Common myeloid progenitor, CD34-positive (primary cell): ENCODE measurements at regions not wholly inside any gene's neighbourhood (a gene's known extent, or its start where the extent isn't known, plus 50 kb on each side); places are given as distances from the start of the nearest gene placed in this dataset.
"Not testable (repeated sequence)": the region's sequence is repeated elsewhere in the genome, so short reads cannot be mapped to it uniquely, and the experiment has no call there.

Source experiments
- CTCF ChIA-PET: fragments of 350-600 bp; sonication (Branson Sonifier 250); formaldehyde crosslinking; loops from one replicate; lab custom pipeline; 2021; ENCODE audit warnings: antibody characterized with exemption; lab: Charles Lee
- POLR2A ChIA-PET: fragments of 350-600 bp; sonication (Branson Sonifier 250); formaldehyde crosslinking; loops from one replicate; lab custom pipeline; 2021; ENCODE audit warnings: antibody characterized with exemption; lab: Charles Lee
- DNase-seq, 3 donors: peaks; one replicate each; pipeline versions ENCODE4 v3.0.0 to v3.0.0-alpha.2; 2013
- H3K27ac ChIP-seq, 2 experiments: 1 replicate in 1 of 2; 2 replicates in 1 of 2; pipeline ENCODE4 v1.7.0; 2013; ENCODE audit warnings: inconsistent platforms in 2 of 2, low read length in 2 of 2, mild to moderate bottlenecking in 2 of 2, low read depth in 1 of 2, moderate library complexity in 1 of 2; ENCODE audit not compliant: severe bottlenecking in 2 of 2, insufficient read depth in 1 of 2, poor library complexity in 1 of 2
- H3K27me3 ChIP-seq, 5 experiments: replicated peaks in 2 of 5; 1 replicate in 3 of 5; 2 replicates in 2 of 5; pipeline versions ENCODE4 v1.6.1 to v1.7.0; 2013; ENCODE audit warnings: low read length in 4 of 5, mild to moderate bottlenecking in 2 of 5, moderate library complexity in 2 of 5, inconsistent platforms in 1 of 5; ENCODE audit not compliant: insufficient read depth in 5 of 5, control insufficient read depth in 4 of 5
- H3K36me3 ChIP-seq, 4 experiments: 1 replicate in 2 of 4; 2 replicates in 2 of 4; pipeline versions ENCODE4 v1.6.1 to v1.7.0; 2013; ENCODE audit warnings: low read length in 3 of 4, control low read depth in 1 of 4, mild to moderate bottlenecking in 1 of 4; ENCODE audit not compliant: control insufficient read depth in 4 of 4, insufficient read depth in 4 of 4
- H3K4me1 ChIP-seq, 4 experiments: 1 replicate in 3 of 4; 2 replicates in 1 of 4; pipeline versions ENCODE4 v1.6.1 to v1.7.1; 2013; ENCODE audit warnings: low read length in 3 of 4, mild to moderate bottlenecking in 3 of 4, control low read depth in 1 of 4, inconsistent platforms in 1 of 4, moderate library complexity in 1 of 4; ENCODE audit not compliant: control insufficient read depth in 4 of 4, insufficient read depth in 4 of 4; ENCODE audit errors: control extremely low read depth in 1 of 4
- H3K4me3 ChIP-seq, 7 experiments: 1 replicate in 4 of 7; 2 replicates in 3 of 7; pipeline versions ENCODE4 v1.5.1 to v1.7.0; 2013; ENCODE audit warnings: mild to moderate bottlenecking in 7 of 7, low read length in 6 of 7, moderate library complexity in 6 of 7, inconsistent platforms in 2 of 7, low read depth in 2 of 7, control low read depth in 1 of 7; ENCODE audit not compliant: insufficient read depth in 4 of 7, control insufficient read depth in 1 of 7; ENCODE audit errors: extremely low read depth in 1 of 7
- H3K9me3 ChIP-seq, 5 experiments: 1 replicate in 4 of 5; 2 replicates in 1 of 5; pipeline versions ENCODE4 v1.6.1 to v1.7.1; 2013; ENCODE audit warnings: low read length in 4 of 5, mild to moderate bottlenecking in 2 of 5, inconsistent platforms in 1 of 5, low read depth in 1 of 5, moderate library complexity in 1 of 5; ENCODE audit not compliant: control insufficient read depth in 4 of 5, insufficient read depth in 2 of 5; ENCODE audit errors: control extremely low read depth in 1 of 5
- WGBS: methylation state at CpG from one replicate; pipeline ENCODE4 v1.1.5; 2013; ENCODE audit not compliant: insufficient coverage; 5-methylcytosine and 5-hydroxymethylcytosine counted together

DNA sequence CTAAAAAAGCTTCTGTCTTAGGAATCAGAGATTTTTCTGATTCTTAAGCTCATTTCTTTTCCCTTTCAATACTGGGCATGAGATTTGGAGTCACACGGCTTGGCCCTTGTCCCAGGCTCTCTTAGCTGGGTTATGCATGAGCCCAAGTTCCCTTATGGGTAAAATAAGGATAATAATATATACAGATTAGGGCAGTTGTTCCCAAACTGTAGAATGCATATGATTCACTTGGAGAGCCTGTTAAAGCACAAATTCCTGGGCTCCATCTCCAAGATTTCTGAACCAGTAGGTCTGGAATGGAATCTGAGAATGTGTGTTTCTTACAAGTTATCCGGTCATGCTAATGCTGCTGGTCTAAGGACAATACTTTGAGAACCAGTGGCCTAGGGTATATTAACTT lies 154.0 kb downstream of the REEP3 start:
- POLR2A ChIA-PET, result no interaction called here
- CTCF ChIA-PET, result interaction anchor here (0.6 to 1.1 kb wide), 2 partner anchors 44 to 466 kb away, joined by 3 read pairs; no protein-coding TSS in a partner anchor

DNA sequence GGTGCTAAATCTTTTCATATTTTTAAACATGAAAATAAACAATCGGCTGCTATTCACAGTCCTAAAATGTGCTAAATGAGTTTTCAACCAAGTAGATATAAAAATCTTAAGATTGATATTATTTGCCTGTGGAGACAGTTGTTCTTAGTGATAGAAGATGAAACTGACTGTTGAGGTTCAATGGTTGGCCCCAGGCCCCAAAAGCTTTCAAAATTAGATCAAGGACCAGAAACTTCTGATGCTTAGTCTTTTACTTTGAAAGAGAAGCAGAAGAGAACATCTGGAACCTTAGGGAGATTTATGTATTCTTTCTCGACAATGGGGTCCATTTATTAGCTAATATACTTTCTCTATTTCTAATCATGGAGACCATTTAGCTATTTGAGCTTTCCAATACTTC lies 155.8 kb downstream of the REEP3 start:
- Histone ChIP-seq H3K27ac (no peak overlapping the region), H3K9me3 (no peaks in the 10 kb centered on the region), H3K27me3 (no peaks in the 10 kb centered on the region), H3K4me1 (peaks cover 0 to 5% (median 3%) of the 10 kb centered on the region in 4 experiments), H3K36me3 (no peaks in the 10 kb centered on the region), H3K4me3 (no peak overlapping the region)
- POLR2A ChIA-PET, result interaction anchor here (0.7 kb wide), 1 partner anchor 1942 kb away, joined by 3 read pairs; no protein-coding TSS in a partner anchor
- CTCF ChIA-PET, result interaction anchor here (1.1 to 1.4 kb wide), 2 partner anchors 12 to 13 kb away, joined by 3 to 4 read pairs; no protein-coding TSS in a partner anchor
- WGBS, result no CpG with 5 or more reads among the region's 2 CpGs
- DNase-seq, result no peak

More for the DNA sequence above, 154.0 kb downstream of the REEP3 start:
- Histone ChIP-seq H3K4me1 (peaks cover 0 to 8% (median 3%) of the 10 kb centered on the region in 4 experiments), H3K36me3 (no peaks in the 10 kb centered on the region), H3K27ac (no peak overlapping the region), H3K9me3 (no peaks in the 10 kb centered on the region), H3K27me3 (no peaks in the 10 kb centered on the region), H3K4me3 (no peak overlapping the region)
- 100% methylated on average over 1 of the region's 2 CpGs for WGBS
- DNase-seq, result no peak

DNA sequence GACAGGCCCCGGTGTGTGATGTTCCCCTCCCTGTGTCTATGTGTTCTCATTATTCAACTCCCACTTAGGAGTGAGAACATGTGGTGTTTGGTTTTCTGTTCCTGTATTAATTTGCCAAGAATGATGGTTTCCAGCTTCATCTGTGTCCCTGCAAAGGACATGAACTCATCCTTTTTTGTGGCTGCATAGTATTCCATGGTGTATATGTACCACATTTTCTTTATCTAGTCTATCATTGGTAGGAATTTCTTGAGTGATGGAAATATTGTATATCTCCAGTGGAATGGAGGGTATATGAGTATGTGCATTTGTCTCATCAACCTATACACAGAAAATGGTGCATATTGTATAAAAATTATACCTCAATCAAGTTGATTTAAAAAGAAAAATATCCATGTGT lies 159.3 kb downstream of the REEP3 start:
- WGBS, result no CpG with 5 or more reads among the region's 1 CpG
- H3K27me3 ChIP-seq, H3K4me3 ChIP-seq, H3K36me3 ChIP-seq, H3K9me3 ChIP-seq, H3K27ac ChIP-seq, POLR2A ChIA-PET, DNase-seq, H3K4me1 ChIP-seq, CTCF ChIA-PET: not testable (repeated sequence)

DNA sequence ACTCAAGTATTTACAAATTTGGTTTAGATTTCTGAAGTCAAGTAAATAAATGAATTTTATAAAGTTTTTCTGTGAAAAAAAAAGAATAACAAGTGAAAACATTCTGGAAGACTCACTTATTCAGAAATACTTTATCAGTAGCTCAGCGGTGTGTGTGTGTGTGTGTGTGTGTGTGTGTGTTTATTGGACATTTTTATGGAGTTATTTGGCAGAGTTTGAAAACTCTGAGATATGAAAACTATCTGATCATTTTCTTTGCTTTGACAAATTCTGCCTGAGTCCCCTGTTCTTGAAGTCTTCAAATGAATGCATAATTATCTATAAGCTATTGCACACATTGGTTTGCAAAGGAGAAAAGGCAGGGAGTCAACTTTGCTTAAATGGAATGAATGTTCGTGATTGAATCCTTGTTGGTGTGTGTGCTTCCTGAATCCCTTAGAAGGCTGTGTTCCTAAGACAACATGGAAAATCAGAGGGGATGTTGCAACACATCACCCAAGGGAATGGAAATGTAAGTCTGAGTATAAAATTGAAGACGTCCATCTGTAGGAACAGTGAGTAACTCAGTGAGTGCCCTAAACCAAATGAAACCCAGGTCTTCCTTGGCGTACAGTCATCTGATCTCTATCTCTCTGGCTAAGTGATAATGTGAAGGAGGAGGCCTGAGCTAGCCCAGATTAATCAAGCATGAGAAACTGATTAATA lies 160.9 kb downstream of the REEP3 start:
- 100% methylated on average over 2 of the region's 4 CpGs for WGBS
- H3K4me3 ChIP-seq, result no peak overlapping the region
- no peak for DNase-seq
- ChIA-PET CTCF (interaction anchor here (1.0 kb wide), 1 partner anchor 38 kb away, joined by 3 read pairs; no protein-coding TSS in a partner anchor), POLR2A (no interaction called here)
- no peaks in the 10 kb centered on the region for H3K27me3 ChIP-seq
- H3K27ac ChIP-seq, result no peak overlapping the region
- no peaks in the 10 kb centered on the region for H3K36me3 ChIP-seq
- H3K9me3 ChIP-seq, result no peaks in the 10 kb centered on the region
- H3K4me1 ChIP-seq, result peaks cover 0 to 7% (median 0%) of the 10 kb centered on the region in 4 experiments

DNA sequence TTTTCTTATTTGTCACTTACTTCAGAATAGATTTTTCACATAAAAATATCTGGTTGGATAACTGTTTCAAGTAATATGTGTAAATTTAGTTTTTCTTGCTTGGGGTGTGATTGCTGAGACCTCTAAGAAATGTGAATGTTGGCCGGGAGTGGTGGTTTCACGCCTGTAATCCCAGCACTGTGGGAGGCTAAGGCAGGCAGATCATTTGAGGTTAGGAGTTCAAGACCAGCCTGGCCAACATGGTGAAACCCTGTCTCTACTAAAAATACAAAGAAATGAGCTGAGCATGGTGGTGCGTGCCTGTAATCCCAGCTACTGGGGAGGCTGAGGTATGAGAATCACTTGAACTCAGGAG lies 161.5 kb downstream of the REEP3 start:
- H3K9me3 ChIP-seq, DNase-seq, H3K27me3 ChIP-seq, H3K4me3 ChIP-seq, H3K27ac ChIP-seq, POLR2A ChIA-PET, H3K4me1 ChIP-seq, H3K36me3 ChIP-seq: not testable (repeated sequence)
- CTCF ChIA-PET, result interaction anchor here (0.6 to 1.0 kb wide), 2 partner anchors 37 to 486 kb away, joined by 3 read pairs; no protein-coding TSS in a partner anchor
- 100% methylated on average over 2 of the region's 3 CpGs for WGBS

DNA sequence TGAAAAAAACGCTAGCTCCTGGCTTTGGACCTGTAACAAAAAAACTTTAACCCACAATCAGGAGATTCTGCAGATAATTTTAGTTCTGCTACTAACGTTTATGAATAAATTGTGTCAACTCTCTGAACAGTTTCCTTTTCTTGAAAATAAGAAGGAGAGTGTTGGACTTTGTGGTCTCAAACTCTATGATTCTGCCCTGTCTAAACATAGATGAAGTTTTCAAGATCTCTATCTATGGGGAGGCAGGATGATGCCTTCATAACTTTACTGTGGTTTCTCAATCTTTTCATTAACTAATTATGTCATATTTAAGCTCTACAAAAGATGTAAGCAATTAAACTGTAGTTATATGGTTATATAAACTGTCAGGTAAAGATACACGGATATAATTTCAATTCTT lies 162.0 kb downstream of the REEP3 start:
- Histone ChIP-seq H3K27ac (no peak overlapping the region), H3K4me3 (no peak overlapping the region), H3K27me3 (no peaks in the 10 kb centered on the region), H3K36me3 (no peaks in the 10 kb centered on the region), H3K9me3 (no peaks in the 10 kb centered on the region), H3K4me1 (peaks cover 0 to 7% (median 0%) of the 10 kb centered on the region in 4 experiments)
- WGBS, result no CpG with 5 or more reads among the region's 3 CpGs
- peak in 2 of 3 donors; percentile 22 to 44 for DNase-seq
- ChIA-PET CTCF (interaction anchor here (0.6 to 1.0 kb wide), 2 partner anchors 37 to 487 kb away, joined by 3 read pairs; no protein-coding TSS in a partner anchor), POLR2A (no interaction called here)

DNA sequence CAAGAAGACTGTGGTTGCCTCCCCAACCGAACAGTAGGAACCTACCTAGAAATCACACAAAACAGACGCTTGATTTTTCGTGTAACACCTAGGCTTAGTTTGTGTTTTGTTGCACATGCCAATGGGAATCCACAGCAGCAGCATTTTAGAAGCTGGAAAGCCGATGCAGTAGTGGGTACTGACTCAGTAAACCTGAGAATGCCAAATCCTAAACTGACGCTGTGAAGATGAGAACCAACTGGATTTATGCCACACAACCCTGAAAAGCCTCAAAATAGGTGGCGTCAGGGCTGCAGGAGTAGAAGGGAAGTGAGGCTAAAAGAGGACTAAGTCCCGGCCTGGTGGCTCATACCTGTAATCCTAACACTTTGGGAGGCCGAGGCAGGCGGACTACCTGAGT lies 162.5 kb downstream of the REEP3 start:
- no peaks in the 10 kb centered on the region for H3K36me3 ChIP-seq
- no peaks in the 10 kb centered on the region for H3K27me3 ChIP-seq
- POLR2A ChIA-PET, result no interaction called here
- no peak overlapping the region for H3K4me3 ChIP-seq
- CTCF ChIA-PET, result no interaction called here
- peaks cover 0 to 7% (median 0%) of the 10 kb centered on the region in 4 experiments for H3K4me1 ChIP-seq
- 92% methylated on average over 6 of the region's 9 CpGs for WGBS
- no peak overlapping the region for H3K27ac ChIP-seq
- H3K9me3 ChIP-seq, result no peaks in the 10 kb centered on the region
- DNase-seq, result no peak
